ENCODE measurements at regions not wholly inside any gene's neighbourhood (a gene's known extent, or its start where the extent isn't known, plus 50 kb on each side); places are given as distances from the start of the nearest gene placed in this dataset.

DNA sequence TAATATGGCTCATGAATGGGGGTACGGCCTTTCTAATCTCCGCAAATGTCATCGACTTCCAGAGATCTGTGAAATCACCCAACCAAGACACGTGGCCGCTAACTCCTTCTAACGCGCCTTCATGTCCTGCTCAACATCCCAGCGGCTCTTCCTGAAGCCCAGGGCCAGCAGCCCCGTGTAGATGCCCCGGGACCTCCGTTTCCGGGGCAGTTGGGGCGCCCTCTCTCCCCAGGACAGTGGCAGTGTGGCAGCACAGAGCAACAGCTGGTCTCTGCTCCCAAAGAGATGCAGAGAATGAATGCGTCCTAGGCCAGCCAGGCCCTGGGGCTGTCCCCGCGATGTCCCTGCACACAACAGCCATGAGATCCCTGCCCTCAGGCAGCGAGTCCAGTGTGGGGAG, 153.5 kb downstream of the RBFOX3 start:
- Histone ChIP-seq H3K36me3 (ENCODE audit: low read length) (no peaks in the 10 kb centered on the region), H3K79me2 (ENCODE audit: insufficient read depth, low read length) (no peaks in the 10 kb centered on the region), H3K9ac (ENCODE audit: low read length) (no peak overlapping the region), H3F3A (ENCODE audit: insufficient read depth) (no peaks in the 10 kb centered on the region), H4K20me1 (ENCODE audit: low read depth, low read length) (no peaks in the 10 kb centered on the region), H3K27me3 (ENCODE audit: low read length) (no peaks in the 10 kb centered on the region; the same call in 1 of the 2 replicates), H3K4me2 (ENCODE audit: low read depth, low read length, poor library complexity, severe bottlenecking) (no peak overlapping the region), H3K9me2 (replicated peaks; ENCODE audit: insufficient read depth, low read length) (no peaks in the 10 kb centered on the region), H3K9me3 (ENCODE audit: insufficient read depth, low read length) (no peaks in the 10 kb centered on the region), H3K27ac (ENCODE audit: low read depth, low read length) (no peak overlapping the region), H3K4me3 (ENCODE audit: insufficient read depth, low read length, poor library complexity, severe bottlenecking) (no peak overlapping the region), H2AFZ (ENCODE audit: low read depth, low read length, severe bottlenecking) (no peak overlapping the region)
- no peak for TF ChIP-seq EZH2phosphoT487 (conservative IDR thresholded peaks at IDR 0.05; ENCODE audit: low read length)
- TF ChIP-seq, protein P1, sequence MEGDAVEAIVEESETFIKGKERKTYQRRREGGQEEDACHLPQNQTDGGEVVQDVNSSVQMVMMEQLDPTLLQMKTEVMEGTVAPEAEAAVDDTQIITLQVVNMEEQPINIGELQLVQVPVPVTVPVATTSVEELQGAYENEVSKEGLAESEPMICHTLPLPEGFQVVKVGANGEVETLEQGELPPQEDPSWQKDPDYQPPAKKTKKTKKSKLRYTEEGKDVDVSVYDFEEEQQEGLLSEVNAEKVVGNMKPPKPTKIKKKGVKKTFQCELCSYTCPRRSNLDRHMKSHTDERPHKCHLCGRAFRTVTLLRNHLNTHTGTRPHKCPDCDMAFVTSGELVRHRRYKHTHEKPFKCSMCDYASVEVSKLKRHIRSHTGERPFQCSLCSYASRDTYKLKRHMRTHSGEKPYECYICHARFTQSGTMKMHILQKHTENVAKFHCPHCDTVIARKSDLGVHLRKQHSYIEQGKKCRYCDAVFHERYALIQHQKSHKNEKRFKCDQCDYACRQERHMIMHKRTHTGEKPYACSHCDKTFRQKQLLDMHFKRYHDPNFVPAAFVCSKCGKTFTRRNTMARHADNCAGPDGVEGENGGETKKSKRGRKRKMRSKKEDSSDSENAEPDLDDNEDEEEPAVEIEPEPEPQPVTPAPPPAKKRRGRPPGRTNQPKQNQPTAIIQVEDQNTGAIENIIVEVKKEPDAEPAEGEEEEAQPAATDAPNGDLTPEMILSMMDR (IDR thresholded peaks at IDR 0.05; ENCODE audit: insufficient read depth, low read length, poor library complexity, severe bottlenecking): no peak

DNA sequence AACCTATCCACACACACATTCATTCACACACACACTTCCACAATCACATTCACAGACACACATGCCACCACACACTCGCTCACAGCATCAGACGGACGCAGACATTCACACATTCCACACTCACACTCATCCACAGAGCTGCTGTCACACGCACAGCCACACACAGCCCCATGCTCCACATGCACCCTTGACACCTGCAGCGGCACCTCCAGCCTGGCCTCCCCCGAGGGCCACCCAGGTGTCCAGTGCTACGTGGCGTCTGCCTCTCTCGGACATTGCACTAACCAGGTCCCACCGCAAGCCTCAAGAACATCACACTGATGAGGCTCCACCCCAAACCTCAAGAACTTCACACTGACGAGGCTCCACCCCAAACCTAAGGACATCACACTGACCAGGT, 155.2 kb downstream of the RBFOX3 start:
- H3K4me3 ChIP-seq (ENCODE audit: insufficient read depth, low read length, poor library complexity, severe bottlenecking): no peak overlapping the region
- no peaks in the 10 kb centered on the region for H4K20me1 ChIP-seq (ENCODE audit: low read depth, low read length)
- no peaks in the 10 kb centered on the region for H3K9me2 ChIP-seq (replicated peaks; ENCODE audit: insufficient read depth, low read length)
- no peak overlapping the region for H3K4me2 ChIP-seq (ENCODE audit: low read depth, low read length, poor library complexity, severe bottlenecking)
- H3F3A ChIP-seq (ENCODE audit: insufficient read depth): no peaks in the 10 kb centered on the region
- TF ChIP-seq, protein P1 (IDR thresholded peaks at IDR 0.05; ENCODE audit: insufficient read depth, low read length, poor library complexity, severe bottlenecking): no peak
- no peak for TF ChIP-seq EZH2phosphoT487 (conservative IDR thresholded peaks at IDR 0.05; ENCODE audit: low read length)
- H3K36me3 ChIP-seq (ENCODE audit: low read length): no peaks in the 10 kb centered on the region
- no peaks in the 10 kb centered on the region for H3K9me3 ChIP-seq (ENCODE audit: insufficient read depth, low read length)
- H2AFZ ChIP-seq (ENCODE audit: low read depth, low read length, severe bottlenecking): no peak overlapping the region
- no peak overlapping the region for H3K9ac ChIP-seq (ENCODE audit: low read length)
- H3K27me3 ChIP-seq (ENCODE audit: low read length): no peaks in the 10 kb centered on the region; the same call in 1 of the 2 replicates
- no peaks in the 10 kb centered on the region for H3K79me2 ChIP-seq (ENCODE audit: insufficient read depth, low read length)
- H3K27ac ChIP-seq (ENCODE audit: low read depth, low read length): no peak overlapping the region

DNA sequence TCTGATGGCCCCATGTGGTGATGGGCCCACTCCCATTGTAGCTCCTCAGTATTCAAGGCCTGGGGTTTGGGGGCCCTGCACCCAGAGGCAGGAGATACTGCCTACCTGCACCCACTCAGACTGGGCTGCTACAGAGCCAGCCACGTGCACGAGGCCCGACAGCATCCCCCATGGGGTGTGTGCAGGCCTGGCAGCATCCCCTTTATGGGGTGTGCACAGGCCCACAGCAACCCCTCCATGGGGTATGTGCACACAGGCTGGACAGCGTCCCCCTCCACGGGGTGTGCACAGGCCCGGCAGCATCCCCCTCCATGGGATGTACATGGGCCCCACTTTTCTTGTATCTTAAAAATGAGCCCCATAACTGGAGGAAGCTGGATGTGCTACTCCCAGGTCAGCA, 156.0 kb downstream of the RBFOX3 start:
- Histone ChIP-seq H3K9me2 (replicated peaks; ENCODE audit: insufficient read depth, low read length) (no peaks in the 10 kb centered on the region), H2AFZ (ENCODE audit: low read depth, low read length, severe bottlenecking) (no peak overlapping the region), H3K79me2 (ENCODE audit: insufficient read depth, low read length) (no peaks in the 10 kb centered on the region), H4K20me1 (ENCODE audit: low read depth, low read length) (no peaks in the 10 kb centered on the region), H3K4me2 (ENCODE audit: low read depth, low read length, poor library complexity, severe bottlenecking) (no peak overlapping the region), H3K4me3 (ENCODE audit: insufficient read depth, low read length, poor library complexity, severe bottlenecking) (no peak overlapping the region), H3K36me3 (ENCODE audit: low read length) (no peaks in the 10 kb centered on the region), H3K9me3 (ENCODE audit: insufficient read depth, low read length) (no peaks in the 10 kb centered on the region), H3K27me3 (ENCODE audit: low read length) (no peaks in the 10 kb centered on the region; the same call in 1 of the 2 replicates), H3K9ac (ENCODE audit: low read length) (no peak overlapping the region), H3K27ac (ENCODE audit: low read depth, low read length) (no peak overlapping the region), H3F3A (ENCODE audit: insufficient read depth) (no peaks in the 10 kb centered on the region)
- TF ChIP-seq EZH2phosphoT487 (conservative IDR thresholded peaks at IDR 0.05; ENCODE audit: low read length): no peak
- TF ChIP-seq, protein P1 (IDR thresholded peaks at IDR 0.05; ENCODE audit: insufficient read depth, low read length, poor library complexity, severe bottlenecking): no peak

All from SU-DHL-6 (cell line).